Thyroid gland (tissue), 4 donors: ENCODE measurements at regions not wholly inside any gene's neighbourhood (a gene's known extent, or its start where the extent isn't known, plus 50 kb on each side); places are given as distances from the start of the nearest gene placed in this dataset.

ENCODE experiments used
- POLR2A ChIP-seq, 2 donors: fragments of 450-650 bp; IDR thresholded peaks; one replicate each; pipeline ENCODE4 v1.6.1; 2017; ENCODE audit warnings: antibody characterized with exemption in 2 of 2, mild to moderate bottlenecking in 2 of 2, moderate library complexity in 1 of 2
- TF ChIP-seq, protein P1 (sequence below), 6 experiments: fragments of 200-600 bp in 3 of 6; fragments of 450-650 bp in 3 of 6; sonication (generic) in 3 of 6; IDR thresholded peaks; one replicate each; pipeline ENCODE4 v1.5.1; 2016 to 2019; ENCODE audit warnings: antibody characterized with exemption in 6 of 6, mild to moderate bottlenecking in 2 of 6, inconsistent platforms in 1 of 6, moderate library complexity in 1 of 6

GRCh38 chr4:176921256-176921655, 128.5 kb upstream of the VEGFC start:
- TF ChIP-seq, protein P1, sequence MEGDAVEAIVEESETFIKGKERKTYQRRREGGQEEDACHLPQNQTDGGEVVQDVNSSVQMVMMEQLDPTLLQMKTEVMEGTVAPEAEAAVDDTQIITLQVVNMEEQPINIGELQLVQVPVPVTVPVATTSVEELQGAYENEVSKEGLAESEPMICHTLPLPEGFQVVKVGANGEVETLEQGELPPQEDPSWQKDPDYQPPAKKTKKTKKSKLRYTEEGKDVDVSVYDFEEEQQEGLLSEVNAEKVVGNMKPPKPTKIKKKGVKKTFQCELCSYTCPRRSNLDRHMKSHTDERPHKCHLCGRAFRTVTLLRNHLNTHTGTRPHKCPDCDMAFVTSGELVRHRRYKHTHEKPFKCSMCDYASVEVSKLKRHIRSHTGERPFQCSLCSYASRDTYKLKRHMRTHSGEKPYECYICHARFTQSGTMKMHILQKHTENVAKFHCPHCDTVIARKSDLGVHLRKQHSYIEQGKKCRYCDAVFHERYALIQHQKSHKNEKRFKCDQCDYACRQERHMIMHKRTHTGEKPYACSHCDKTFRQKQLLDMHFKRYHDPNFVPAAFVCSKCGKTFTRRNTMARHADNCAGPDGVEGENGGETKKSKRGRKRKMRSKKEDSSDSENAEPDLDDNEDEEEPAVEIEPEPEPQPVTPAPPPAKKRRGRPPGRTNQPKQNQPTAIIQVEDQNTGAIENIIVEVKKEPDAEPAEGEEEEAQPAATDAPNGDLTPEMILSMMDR (IDR thresholded peaks at IDR 0.05), result no peak
- no peak for TF ChIP-seq POLR2A (IDR thresholded peaks at IDR 0.05)
